HG02852 (cell line): ENCODE measurements at regions not wholly inside any gene's neighbourhood (a gene's known extent, or its start where the extent isn't known, plus 50 kb on each side); places are given as distances from the start of the nearest gene placed in this dataset.
"Not testable (repeated sequence)": the region's sequence is repeated elsewhere in the genome, so short reads cannot be mapped to it uniquely, and the experiment has no call there.

Source experiments
- ATAC-seq: cut with Tn5 transposase; IDR thresholded peaks from one replicate; pipeline ENCODE4 v1.9.1; 2021; ENCODE audit warnings: mild to moderate bottlenecking, moderate library complexity; ENCODE audit not compliant: unreplicated experiment

- ATAC-seq = no peak
Observed at GRCh38 chr3:167008791-167009190, 371.3 kb downstream of the ZBBX start.

- ATAC-seq = no peak
Observed at GRCh38 chr3:167001374-167001773, 378.7 kb downstream of the ZBBX start.

GRCh38 chr3:166993015-166993630 lies 387.0 kb downstream of the ZBBX start:
- ATAC-seq = no peak

GRCh38 chr3:166986000-166986399 lies 394.1 kb downstream of the ZBBX start:
- no peak for ATAC-seq

GRCh38 chr3:166975796-166976195 lies 404.3 kb downstream of the ZBBX start:
- ATAC-seq = not testable (repeated sequence)

GRCh38 chr3:166967714-166968113 lies 412.4 kb downstream of the ZBBX start:
- ATAC-seq = not testable (repeated sequence)

GRCh38 chr3:166962911-166963310 lies 417.2 kb downstream of the ZBBX start:
- ATAC-seq = no peak

GRCh38 chr3:166957121-166957520 lies 423.0 kb downstream of the ZBBX start:
- no peak for ATAC-seq

- no peak for ATAC-seq
Observed at GRCh38 chr3:166955201-166955939, 424.7 kb downstream of the ZBBX start.

- ATAC-seq = no peak
Observed at GRCh38 chr3:166934879-166935278, 445.2 kb downstream of the ZBBX start.

GRCh38 chr3:166917437-166917836 lies 462.7 kb downstream of the ZBBX start:
- ATAC-seq = no peak

- no peak for ATAC-seq
Observed at GRCh38 chr3:166902374-166902773, 477.7 kb downstream of the ZBBX start.

GRCh38 chr3:166900866-166901577 lies 479.1 kb downstream of the ZBBX start:
- no peak for ATAC-seq

GRCh38 chr3:166897811-166898210 lies 482.3 kb downstream of the ZBBX start:
- no peak for ATAC-seq

GRCh38 chr3:166889241-166889640 lies 490.9 kb downstream of the ZBBX start:
- ATAC-seq = no peak

- no peak for ATAC-seq
Observed at GRCh38 chr3:166879661-166880060, 500.4 kb downstream of the ZBBX start.

- ATAC-seq = no peak
Observed at GRCh38 chr3:166877971-166878370, 502.1 kb downstream of the ZBBX start.

- ATAC-seq = no peak
Observed at GRCh38 chr3:166864473-166865467, 515.3 kb downstream of the ZBBX start.

- no peak for ATAC-seq
Observed at GRCh38 chr3:166860217-166860616, 519.9 kb downstream of the ZBBX start.

- no peak for ATAC-seq
Observed at GRCh38 chr3:166844329-166844728, 535.8 kb downstream of the ZBBX start.

- ATAC-seq = not testable (repeated sequence)
Observed at GRCh38 chr3:166842784-166843183, 537.3 kb downstream of the ZBBX start.
